GM12872 (cell line): ENCODE measurements at regions not wholly inside any gene's neighbourhood (a gene's known extent, or its start where the extent isn't known, plus 50 kb on each side); places are given as distances from the start of the nearest gene placed in this dataset.

ENCODE experiments used
- TF ChIP-seq, protein P1 (sequence below): IDR thresholded peaks from 3 replicates; pipeline ENCODE4 v1.5.1; 2011; ENCODE audit warnings: low read depth, mild to moderate bottlenecking, low read length, moderate library complexity; ENCODE audit not compliant: insufficient read depth

GRCh38 chrX:10882484-10882883 lies 228.6 kb upstream of the HCCS start:
- TF ChIP-seq, protein P1, sequence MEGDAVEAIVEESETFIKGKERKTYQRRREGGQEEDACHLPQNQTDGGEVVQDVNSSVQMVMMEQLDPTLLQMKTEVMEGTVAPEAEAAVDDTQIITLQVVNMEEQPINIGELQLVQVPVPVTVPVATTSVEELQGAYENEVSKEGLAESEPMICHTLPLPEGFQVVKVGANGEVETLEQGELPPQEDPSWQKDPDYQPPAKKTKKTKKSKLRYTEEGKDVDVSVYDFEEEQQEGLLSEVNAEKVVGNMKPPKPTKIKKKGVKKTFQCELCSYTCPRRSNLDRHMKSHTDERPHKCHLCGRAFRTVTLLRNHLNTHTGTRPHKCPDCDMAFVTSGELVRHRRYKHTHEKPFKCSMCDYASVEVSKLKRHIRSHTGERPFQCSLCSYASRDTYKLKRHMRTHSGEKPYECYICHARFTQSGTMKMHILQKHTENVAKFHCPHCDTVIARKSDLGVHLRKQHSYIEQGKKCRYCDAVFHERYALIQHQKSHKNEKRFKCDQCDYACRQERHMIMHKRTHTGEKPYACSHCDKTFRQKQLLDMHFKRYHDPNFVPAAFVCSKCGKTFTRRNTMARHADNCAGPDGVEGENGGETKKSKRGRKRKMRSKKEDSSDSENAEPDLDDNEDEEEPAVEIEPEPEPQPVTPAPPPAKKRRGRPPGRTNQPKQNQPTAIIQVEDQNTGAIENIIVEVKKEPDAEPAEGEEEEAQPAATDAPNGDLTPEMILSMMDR: no peak

DNA sequence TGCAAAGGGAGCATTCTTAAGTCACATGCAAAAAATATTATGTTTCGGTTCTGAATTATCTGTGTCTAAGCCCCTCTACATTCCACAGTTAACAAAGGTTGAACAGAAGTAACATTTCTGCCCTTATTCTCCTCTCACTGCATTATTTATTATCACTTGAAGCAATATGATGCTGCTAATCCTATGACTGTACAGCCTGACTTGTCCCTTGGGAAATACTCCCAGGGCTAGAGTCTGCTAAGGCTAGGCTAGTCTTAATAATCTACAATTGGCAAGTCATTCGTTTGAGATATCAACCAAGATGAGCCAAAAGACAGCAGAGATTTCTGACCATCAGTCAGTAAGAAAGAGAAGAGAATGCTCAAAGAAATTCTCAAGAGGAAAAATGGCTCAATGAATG lies 226.9 kb upstream of the HCCS start:
- TF ChIP-seq, protein P1: no peak

DNA sequence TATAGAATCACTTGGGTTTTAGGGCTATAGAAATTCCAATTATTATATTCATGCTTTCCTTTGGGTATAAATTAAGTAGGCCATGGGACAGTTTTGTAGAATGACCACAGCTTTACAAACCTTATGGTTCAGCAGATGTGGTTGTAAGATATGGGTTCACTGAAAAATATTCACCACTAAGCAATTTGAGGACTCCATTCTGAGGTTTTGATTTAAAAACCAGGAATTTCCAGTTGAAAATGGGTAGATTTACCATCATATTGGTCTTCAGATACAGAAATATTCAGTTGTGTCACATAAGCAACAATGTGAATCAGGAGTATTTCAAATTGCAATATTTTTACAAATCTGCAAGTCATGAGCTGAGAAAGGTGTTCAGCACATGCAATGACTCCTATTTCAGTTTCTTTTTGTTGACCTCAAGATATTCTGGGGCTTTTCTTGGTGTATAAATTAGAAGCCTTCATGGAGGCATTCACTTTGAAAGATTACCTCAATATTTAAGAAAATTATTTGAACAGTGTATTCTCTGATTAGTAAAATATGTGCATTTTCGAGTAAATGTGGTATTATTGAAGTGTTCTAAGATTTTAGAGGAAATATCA lies 218.4 kb upstream of the HCCS start:
- TF ChIP-seq, protein P1: no peak

GRCh38 chrX:10893366-10893765 lies 217.8 kb upstream of the HCCS start:
- TF ChIP-seq, protein P1: no peak

GRCh38 chrX:10893976-10894375 lies 217.2 kb upstream of the HCCS start:
- TF ChIP-seq, protein P1: no peak

DNA sequence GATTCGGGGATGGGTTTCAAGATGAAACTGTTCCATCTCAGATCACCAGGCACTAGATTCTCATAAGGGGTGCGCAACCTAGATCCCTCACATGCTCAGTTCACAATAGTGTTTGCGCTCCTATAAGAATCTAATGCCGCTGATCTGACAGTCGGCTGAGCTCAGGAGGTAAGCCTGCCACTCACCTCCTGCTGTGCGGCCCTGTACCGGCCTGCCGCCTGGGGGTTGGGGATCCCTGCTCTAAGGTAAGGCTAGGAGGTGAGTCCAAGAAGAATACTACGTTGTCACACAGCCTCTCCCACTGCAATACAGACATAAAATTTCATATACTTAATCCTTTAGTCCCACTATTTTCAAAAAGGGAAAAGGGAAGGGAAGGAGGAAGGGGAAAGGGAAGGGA lies 213.4 kb upstream of the HCCS start:
- TF ChIP-seq, protein P1: no peak

GRCh38 chrX:10900585-10901289 lies 210.4 kb upstream of the HCCS start:
- TF ChIP-seq, protein P1: no peak
